ENCODE measurements at regions not wholly inside any gene's neighbourhood (a gene's known extent, or its start where the extent isn't known, plus 50 kb on each side); places are given as distances from the start of the nearest gene placed in this dataset.

GRCh38 chr4:66849596-66849995 is 695.7 kb downstream of the CENPC start:
- Histone ChIP-seq H3K14ac (ENCODE audit: low read length) (no peak overlapping the region), H2AK5ac (ENCODE audit: low read length) (no peak overlapping the region), H3K79me2 (ENCODE audit: control insufficient read depth, insufficient read depth, low read length, poor library complexity) (no peaks in the 10 kb centered on the region), H3K9me3 (ENCODE audit: insufficient read depth, low read depth, low read length) (no peaks in the 10 kb centered on the region), H3K23ac (ENCODE audit: low read length) (no peak overlapping the region), H2AFZ (ENCODE audit: insufficient read depth, low read length, poor library complexity) (no peak overlapping the region), H4K12ac (ENCODE audit: low read depth, low read length) (no peak overlapping the region), H3K18ac (ENCODE audit: low read length) (no peak overlapping the region), H3K27ac (ENCODE audit: low read depth, low read length) (no peak overlapping the region), H2BK120ac (ENCODE audit: insufficient read depth, low read length, poor library complexity) (no peak overlapping the region), H3K27me3 (ENCODE audit: insufficient read depth, low read length) (no peaks in the 10 kb centered on the region), H3K4me3 (ENCODE audit: low read depth, low read length) (no peak overlapping the region), H4K8ac (ENCODE audit: low read depth, low read length) (no peak overlapping the region), H3K4ac (ENCODE audit: low read depth, low read length) (no peak overlapping the region), H3K4me2 (ENCODE audit: low read length) (no peak overlapping the region), H2BK5ac (ENCODE audit: low read depth, low read length, poor library complexity) (no peak overlapping the region), H3K36me3 (ENCODE audit: control insufficient read depth in 1 of 2, insufficient read depth in 2 of 2, low read length in 2 of 2) (no peaks in the 10 kb centered on the region), H3K79me1 (ENCODE audit: low read length) (no peaks in the 10 kb centered on the region), H3K9ac (ENCODE audit: low read length) (no peak overlapping the region), H4K91ac (ENCODE audit: low read depth, low read length) (no peak overlapping the region), H3K4me1 (ENCODE audit: control insufficient read depth in 1 of 2, insufficient read depth in 2 of 2, low read length in 2 of 2) (no peaks in the 10 kb centered on the region), H2BK12ac (ENCODE audit: low read length) (no peak overlapping the region)
- DNase-seq = no peak
- no CpG with 5 or more reads among the region's 1 CpG for WGBS (ENCODE audit: extremely low coverage, insufficient coverage, insufficient read length)

GRCh38 chr4:66842724-66843088 is 702.6 kb downstream of the CENPC start:
- Histone ChIP-seq H3K23ac (ENCODE audit: low read length) (no peak overlapping the region), H2AK5ac (ENCODE audit: low read length) (no peak overlapping the region), H4K12ac (ENCODE audit: low read depth, low read length) (no peak overlapping the region), H4K91ac (ENCODE audit: low read depth, low read length) (no peak overlapping the region), H3K79me2 (ENCODE audit: control insufficient read depth, insufficient read depth, low read length, poor library complexity) (no peaks in the 10 kb centered on the region), H3K79me1 (ENCODE audit: low read length) (no peaks in the 10 kb centered on the region), H3K36me3 (ENCODE audit: control insufficient read depth in 1 of 2, insufficient read depth in 2 of 2, low read length in 2 of 2) (no peaks in the 10 kb centered on the region), H3K27ac (ENCODE audit: low read depth, low read length) (no peak overlapping the region), H2BK12ac (ENCODE audit: low read length) (no peak overlapping the region), H4K8ac (ENCODE audit: low read depth, low read length) (no peak overlapping the region), H3K9ac (ENCODE audit: low read length) (no peak overlapping the region), H3K9me3 (ENCODE audit: insufficient read depth, low read depth, low read length) (no peaks in the 10 kb centered on the region), H2BK5ac (ENCODE audit: low read depth, low read length, poor library complexity) (no peak overlapping the region), H3K4ac (ENCODE audit: low read depth, low read length) (no peak overlapping the region), H2BK120ac (ENCODE audit: insufficient read depth, low read length, poor library complexity) (no peak overlapping the region), H3K4me3 (ENCODE audit: low read depth, low read length) (no peak overlapping the region), H2AFZ (ENCODE audit: insufficient read depth, low read length, poor library complexity) (no peak overlapping the region), H3K4me2 (ENCODE audit: low read length) (no peak overlapping the region), H3K4me1 (ENCODE audit: control insufficient read depth in 1 of 2, insufficient read depth in 2 of 2, low read length in 2 of 2) (no peaks in the 10 kb centered on the region), H3K18ac (ENCODE audit: low read length) (no peak overlapping the region), H3K14ac (ENCODE audit: low read length) (no peak overlapping the region), H3K27me3 (ENCODE audit: insufficient read depth, low read length) (no peaks in the 10 kb centered on the region)
- no peak for DNase-seq
- no CpG with 5 or more reads among the region's 1 CpG for WGBS (ENCODE audit: extremely low coverage, insufficient coverage, insufficient read length)

GRCh38 chr4:66842026-66842723 is 703.1 kb downstream of the CENPC start:
- Histone ChIP-seq H3K79me1 (ENCODE audit: low read length) (no peaks in the 10 kb centered on the region), H2BK120ac (ENCODE audit: insufficient read depth, low read length, poor library complexity) (no peak overlapping the region), H3K36me3 (ENCODE audit: control insufficient read depth in 1 of 2, insufficient read depth in 2 of 2, low read length in 2 of 2) (no peaks in the 10 kb centered on the region), H3K27me3 (ENCODE audit: insufficient read depth, low read length) (no peaks in the 10 kb centered on the region), H3K4ac (ENCODE audit: low read depth, low read length) (no peak overlapping the region), H3K79me2 (ENCODE audit: control insufficient read depth, insufficient read depth, low read length, poor library complexity) (no peaks in the 10 kb centered on the region), H3K4me1 (ENCODE audit: control insufficient read depth in 1 of 2, insufficient read depth in 2 of 2, low read length in 2 of 2) (no peaks in the 10 kb centered on the region), H3K9ac (ENCODE audit: low read length) (no peak overlapping the region), H3K4me2 (ENCODE audit: low read length) (no peak overlapping the region), H3K27ac (ENCODE audit: low read depth, low read length) (no peak overlapping the region), H2AK5ac (ENCODE audit: low read length) (no peak overlapping the region), H2BK12ac (ENCODE audit: low read length) (no peak overlapping the region), H3K9me3 (ENCODE audit: insufficient read depth, low read depth, low read length) (no peaks in the 10 kb centered on the region), H4K12ac (ENCODE audit: low read depth, low read length) (no peak overlapping the region), H3K23ac (ENCODE audit: low read length) (no peak overlapping the region), H4K91ac (ENCODE audit: low read depth, low read length) (no peak overlapping the region), H2BK5ac (ENCODE audit: low read depth, low read length, poor library complexity) (no peak overlapping the region), H3K4me3 (ENCODE audit: low read depth, low read length) (no peak overlapping the region), H3K14ac (ENCODE audit: low read length) (no peak overlapping the region), H4K8ac (ENCODE audit: low read depth, low read length) (no peak overlapping the region), H2AFZ (ENCODE audit: insufficient read depth, low read length, poor library complexity) (no peak overlapping the region), H3K18ac (ENCODE audit: low read length) (no peak overlapping the region)
- no peak for DNase-seq
- WGBS (ENCODE audit: extremely low coverage, insufficient coverage, insufficient read length) = no CpG with 5 or more reads among the region's 4 CpGs

GRCh38 chr4:66840178-66840577 is 705.1 kb downstream of the CENPC start:
- H4K8ac ChIP-seq (ENCODE audit: low read depth, low read length) = no peak overlapping the region
- H2BK5ac ChIP-seq (ENCODE audit: low read depth, low read length, poor library complexity) = no peak overlapping the region
- H4K12ac ChIP-seq (ENCODE audit: low read depth, low read length) = no peak overlapping the region
- no peak overlapping the region for H3K23ac ChIP-seq (ENCODE audit: low read length)
- H2AK5ac ChIP-seq (ENCODE audit: low read length) = no peak overlapping the region
- H2BK120ac ChIP-seq (ENCODE audit: insufficient read depth, low read length, poor library complexity) = no peak overlapping the region
- H3K4me2 ChIP-seq (ENCODE audit: low read length) = no peak overlapping the region
- no peaks in the 10 kb centered on the region for H3K79me1 ChIP-seq (ENCODE audit: low read length)
- H3K9me3 ChIP-seq (ENCODE audit: insufficient read depth, low read depth, low read length) = no peaks in the 10 kb centered on the region
- H3K27me3 ChIP-seq (ENCODE audit: insufficient read depth, low read length) = no peaks in the 10 kb centered on the region
- H3K4me1 ChIP-seq (ENCODE audit: control insufficient read depth in 1 of 2, insufficient read depth in 2 of 2, low read length in 2 of 2) = no peaks in the 10 kb centered on the region
- DNase-seq = no peak
- H3K9ac ChIP-seq (ENCODE audit: low read length) = no peak overlapping the region
- H3K4me3 ChIP-seq (ENCODE audit: low read depth, low read length) = no peak overlapping the region
- no peaks in the 10 kb centered on the region for H3K79me2 ChIP-seq (ENCODE audit: control insufficient read depth, insufficient read depth, low read length, poor library complexity)
- no peak overlapping the region for H3K27ac ChIP-seq (ENCODE audit: low read depth, low read length)
- H4K91ac ChIP-seq (ENCODE audit: low read depth, low read length) = no peak overlapping the region
- H3K14ac ChIP-seq (ENCODE audit: low read length) = no peak overlapping the region
- H3K36me3 ChIP-seq (ENCODE audit: control insufficient read depth in 1 of 2, insufficient read depth in 2 of 2, low read length in 2 of 2) = no peaks in the 10 kb centered on the region
- no peak overlapping the region for H2BK12ac ChIP-seq (ENCODE audit: low read length)
- no peak overlapping the region for H3K4ac ChIP-seq (ENCODE audit: low read depth, low read length)
- H3K18ac ChIP-seq (ENCODE audit: low read length) = no peak overlapping the region
- no peak overlapping the region for H2AFZ ChIP-seq (ENCODE audit: insufficient read depth, low read length, poor library complexity)
